ENCODE measurements at regions not wholly inside any gene's neighbourhood (a gene's known extent, or its start where the extent isn't known, plus 50 kb on each side); places are given as distances from the start of the nearest gene placed in this dataset.
A peak's percentile ranks its signal among the peaks of the same experiment; 100 is the strongest.

- DNase-seq = no peak
These were observed 73.0 kb upstream of the POMGNT2 start for GRCh38 chr3:43178891-43179366.

DNA sequence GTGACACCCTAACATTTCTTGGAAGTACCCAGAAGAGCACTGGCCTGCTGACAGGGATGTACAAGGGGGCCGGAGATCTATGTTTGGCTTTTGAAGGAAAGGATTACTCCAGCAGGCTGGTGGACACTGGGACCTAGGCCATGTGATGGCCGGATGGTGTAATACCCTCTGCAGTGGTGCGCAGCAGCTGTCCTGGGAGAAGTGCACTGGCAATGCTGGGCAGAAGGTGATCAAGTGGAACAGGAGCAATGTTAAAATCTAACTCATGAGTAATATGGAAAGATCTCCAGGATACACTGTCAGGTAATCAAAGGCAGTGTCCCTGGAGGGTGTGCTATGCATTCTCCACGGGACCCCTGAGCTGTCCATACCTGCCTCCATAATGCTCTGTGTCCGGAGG lies 71.2 kb upstream of the POMGNT2 start:
- DNase-seq = no peak

DNA sequence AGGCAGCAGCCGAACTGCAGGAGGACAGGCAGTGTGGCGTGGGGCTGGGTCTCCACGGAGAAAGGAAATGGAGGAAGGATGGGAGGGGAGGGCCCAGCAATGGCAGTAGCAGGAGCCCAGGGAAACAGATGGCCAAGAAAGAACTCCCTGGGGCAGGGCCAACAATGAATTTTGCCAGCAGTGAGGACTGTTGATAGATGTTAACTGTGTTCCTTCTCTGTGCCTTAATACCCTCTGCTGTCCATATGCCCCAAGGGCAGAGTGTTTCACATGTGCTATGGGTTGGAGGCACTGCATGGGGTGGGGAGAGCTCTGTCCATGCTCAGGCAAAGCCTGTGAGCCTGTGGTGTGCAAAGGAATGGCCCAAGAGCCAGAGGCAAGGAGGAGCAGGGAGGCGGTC lies 70.8 kb upstream of the POMGNT2 start:
- DNase-seq = no peak

DNA sequence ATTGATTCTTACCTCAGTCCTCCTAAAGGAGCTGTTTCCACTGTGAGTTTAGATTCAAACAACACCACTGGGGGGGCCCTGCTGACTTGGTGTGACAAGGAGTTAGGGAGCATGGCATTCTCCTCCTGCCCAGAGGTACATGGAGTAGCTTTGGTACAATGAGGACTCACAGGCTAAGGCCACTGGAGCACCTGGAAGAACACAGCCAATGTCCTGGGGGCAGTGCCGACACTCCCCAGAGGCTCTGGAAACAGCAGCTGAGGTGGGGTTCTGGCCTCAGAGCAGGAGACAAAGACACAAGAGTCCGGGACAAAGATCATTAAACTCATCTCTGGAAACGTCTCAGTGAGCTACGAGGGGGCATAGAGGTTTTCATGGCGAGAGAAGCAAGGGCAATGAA lies 69.7 kb upstream of the POMGNT2 start:
- DNase-seq = no peak

- no peak for DNase-seq
These were observed 68.1 kb upstream of the POMGNT2 start for GRCh38 chr3:43173949-43174348.

- DNase-seq = no peak
These were observed 65.9 kb upstream of the POMGNT2 start for GRCh38 chr3:43171748-43172147.

- DNase-seq = no peak
These were observed 64.7 kb upstream of the POMGNT2 start for GRCh38 chr3:43170553-43170952.

GRCh38 chr3:43169987-43170386 lies 64.1 kb upstream of the POMGNT2 start:
- no peak for DNase-seq

DNA sequence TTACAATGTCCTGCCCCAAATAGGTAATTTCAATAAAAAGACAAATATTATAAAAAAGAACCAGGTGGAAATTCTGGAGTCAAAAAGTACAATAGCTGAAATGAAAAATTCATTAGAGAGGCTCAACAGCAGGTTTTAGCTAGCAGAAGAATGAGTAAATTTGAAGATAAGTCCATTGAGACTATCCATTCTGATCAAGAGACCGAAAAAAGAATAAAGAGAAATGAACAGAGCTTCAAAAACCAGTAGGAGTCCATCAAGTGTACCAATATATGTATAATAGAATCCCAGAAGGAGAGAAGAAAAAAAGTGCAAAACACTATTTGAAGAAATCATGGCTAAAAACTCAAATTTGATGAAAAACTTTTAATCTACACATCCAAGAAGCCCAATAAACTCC lies 60.5 kb upstream of the POMGNT2 start:
- DNase-seq = no peak

- no peak for DNase-seq
These were observed 59.9 kb upstream of the POMGNT2 start for GRCh38 chr3:43165786-43166185.

GRCh38 chr3:43163895-43164493 lies 58.1 kb upstream of the POMGNT2 start:
- no peak for DNase-seq

DNA sequence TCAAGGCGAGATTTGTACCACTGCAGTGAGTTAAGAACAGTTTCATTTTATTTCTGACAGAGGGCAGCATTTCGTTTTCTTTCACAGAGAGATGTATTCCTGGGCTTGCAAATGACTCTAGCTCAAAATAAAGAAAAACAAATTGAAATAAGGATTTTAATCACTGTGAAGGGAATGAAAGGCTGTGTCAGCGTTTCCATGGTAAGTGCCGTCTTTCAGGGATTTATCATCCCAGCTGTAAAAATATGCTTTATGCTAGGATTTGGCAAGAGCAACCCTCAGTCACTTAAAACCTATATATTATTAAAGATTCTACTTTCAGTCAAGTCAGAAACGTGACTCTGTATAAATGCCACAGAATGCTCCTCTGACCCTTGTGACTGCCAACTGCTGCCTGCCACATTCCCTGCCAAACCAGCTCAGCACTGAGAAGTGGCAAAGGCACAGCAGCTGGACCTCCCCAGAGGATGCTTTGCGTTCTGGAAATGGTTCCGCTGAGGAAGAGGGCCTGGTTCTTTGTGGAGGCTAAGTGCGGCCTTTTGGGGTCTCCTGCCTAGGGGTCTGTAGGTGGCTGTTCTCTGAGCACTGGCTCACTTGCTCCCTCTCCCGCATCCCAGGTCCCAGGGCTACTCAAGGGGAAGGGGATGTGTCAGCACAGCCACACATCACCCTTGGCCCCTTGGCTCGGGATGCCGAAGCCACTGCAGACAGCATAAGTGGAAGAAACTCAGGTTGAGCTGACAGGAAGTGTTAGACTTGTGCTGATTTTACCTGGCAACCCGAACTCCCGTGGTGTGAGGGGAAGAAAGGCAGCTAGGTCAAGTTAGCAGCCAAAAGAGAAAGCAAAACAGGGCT lies 56.6 kb upstream of the POMGNT2 start:
- DNase-seq = no peak

DNA sequence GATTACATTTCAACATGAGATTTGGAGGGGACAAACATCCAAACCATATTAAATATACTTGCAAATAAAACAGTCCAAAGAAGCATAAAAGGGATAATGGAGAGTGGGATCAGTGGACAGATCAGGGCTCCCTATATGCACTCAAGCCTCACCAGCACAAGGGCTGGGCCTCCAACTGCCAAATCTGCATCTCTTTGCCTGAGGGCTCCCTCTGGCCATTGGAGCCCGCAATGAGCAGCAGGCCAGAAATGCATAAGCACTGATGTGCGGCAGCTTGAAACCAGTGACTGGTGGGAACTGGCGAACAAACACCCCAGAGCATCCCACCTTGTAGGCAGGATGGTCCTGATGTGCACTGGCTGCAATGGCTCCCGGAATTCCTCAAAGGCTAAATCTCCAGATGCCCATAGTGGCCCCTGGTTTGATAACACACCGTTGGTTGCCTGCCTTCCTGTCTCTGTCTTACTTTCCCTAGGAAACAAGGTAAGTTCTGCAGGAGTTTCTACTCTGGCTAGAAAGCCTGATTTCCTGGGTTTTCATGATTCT lies 55.9 kb upstream of the POMGNT2 start:
- DNase-seq = no peak

- DNase-seq = no peak
These were observed 54.8 kb upstream of the POMGNT2 start for GRCh38 chr3:43160664-43161063.

DNA sequence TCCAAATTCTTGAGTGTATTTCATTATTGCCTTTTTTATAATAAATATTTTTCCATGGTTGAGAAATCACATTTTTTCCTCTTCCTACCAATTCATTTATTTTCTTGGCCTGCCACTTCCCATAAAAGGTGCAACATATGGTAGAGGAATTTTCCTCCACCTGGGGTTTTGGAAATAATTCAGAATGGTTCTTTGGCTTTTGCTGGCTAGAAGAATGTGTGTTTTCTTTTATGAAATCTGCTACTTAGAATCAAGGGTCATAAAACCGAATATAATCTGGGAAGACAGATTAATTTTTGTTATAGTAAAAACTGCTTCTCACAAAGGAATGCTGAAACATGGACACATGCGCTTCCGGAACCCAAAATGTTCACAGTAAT lies 54.0 kb upstream of the POMGNT2 start:
- no peak for DNase-seq

DNA sequence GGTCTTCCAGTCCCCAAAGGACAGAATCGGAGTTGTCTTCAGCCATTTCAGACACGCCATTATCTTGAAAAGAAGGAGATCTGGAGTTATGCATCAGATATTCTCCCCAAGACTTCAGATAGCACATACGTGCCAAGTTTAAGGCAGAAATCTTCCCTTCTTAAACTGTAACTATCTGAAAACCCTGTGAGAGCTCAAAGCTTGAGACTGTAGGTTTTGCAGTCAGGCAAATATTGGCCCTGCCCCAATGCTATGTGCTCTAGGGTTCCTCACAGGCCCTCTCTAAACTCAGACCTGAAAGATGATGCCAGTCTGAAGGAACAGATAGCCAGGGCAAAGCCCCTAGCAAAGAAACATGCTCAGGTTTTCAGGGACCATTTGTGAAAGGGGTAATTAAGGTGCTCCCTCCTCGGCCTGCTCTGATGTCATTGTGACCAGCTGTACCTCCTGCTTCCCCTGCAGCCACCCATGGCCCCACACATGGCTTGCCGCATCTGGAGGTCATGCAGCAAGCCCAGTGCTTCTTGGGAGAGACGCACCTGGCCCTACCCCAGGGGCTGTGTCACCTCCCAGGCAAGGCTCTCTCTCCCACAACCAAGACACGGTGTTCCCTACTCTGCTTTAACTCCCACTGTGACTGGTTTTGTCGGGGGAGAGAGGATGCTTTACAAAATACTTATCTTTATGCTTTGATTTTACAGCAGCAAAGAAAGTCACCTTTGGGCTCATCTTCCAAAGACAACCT lies 53.4 kb upstream of the POMGNT2 start:
- DNase-seq = no peak

DNA sequence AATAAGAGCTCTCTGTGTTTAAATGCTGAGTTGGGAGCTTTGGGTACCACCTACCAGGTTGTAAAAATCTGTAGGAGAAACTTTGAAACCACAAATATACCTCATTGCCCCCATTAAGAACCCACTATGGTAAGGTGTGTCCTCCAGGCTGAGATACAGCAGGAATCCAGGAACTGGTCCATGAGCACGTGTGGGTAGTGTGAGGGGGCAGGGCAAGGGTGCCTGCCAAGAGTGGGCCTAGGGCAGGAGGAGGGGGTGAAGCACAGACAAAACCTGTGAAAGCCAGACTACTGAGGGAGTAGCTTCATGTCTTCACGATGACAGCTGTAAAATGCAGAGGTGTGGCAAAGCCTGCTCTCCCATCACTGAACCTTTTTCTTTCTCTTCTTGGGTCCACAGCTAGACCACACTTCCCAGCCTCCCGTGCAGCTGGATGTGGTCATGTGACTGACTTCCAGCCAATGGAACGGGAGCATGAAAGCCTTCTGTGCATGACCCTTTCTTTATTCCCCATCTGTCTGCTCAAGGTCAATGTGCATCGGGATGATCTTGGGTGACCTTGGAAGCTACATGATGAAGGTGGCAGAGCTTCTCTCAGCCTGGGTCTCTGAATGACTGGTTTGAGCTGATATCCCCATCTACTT lies 51.1 kb upstream of the POMGNT2 start:
- DNase-seq = no peak

- DNase-seq = peak; percentile 63
These were observed 49.7 kb upstream of the POMGNT2 start for GRCh38 chr3:43155464-43156121.

All from GOT3 (cell line).